Fibroblast of lung (primary cell): ENCODE measurements at regions not wholly inside any gene's neighbourhood (a gene's known extent, or its start where the extent isn't known, plus 50 kb on each side); places are given as distances from the start of the nearest gene placed in this dataset.

Experiments
- EZH2 ChIP-seq: IDR thresholded peaks from 2 replicates; pipeline ENCODE4 v1.5.1; 2012; ENCODE audit warnings: low read length, control low read depth, mild to moderate bottlenecking; ENCODE audit errors: missing control alignments
- TF ChIP-seq, protein P1 (sequence below), 2 donors: IDR thresholded peaks in 1 of 2; conservative IDR thresholded peaks in 1 of 2; 1 replicate in 1 of 2; 2 replicates in 1 of 2; pipeline ENCODE4 v1.5.1; 2011 to 2012; ENCODE audit warnings: low read length in 2 of 2, control low read depth in 1 of 2, inconsistent platforms in 1 of 2, low read depth in 1 of 2, mild to moderate bottlenecking in 1 of 2

GRCh38 chr22:48602805-48603518 is 1224.7 kb downstream of the BRD1 start:
- TF ChIP-seq, protein P1, sequence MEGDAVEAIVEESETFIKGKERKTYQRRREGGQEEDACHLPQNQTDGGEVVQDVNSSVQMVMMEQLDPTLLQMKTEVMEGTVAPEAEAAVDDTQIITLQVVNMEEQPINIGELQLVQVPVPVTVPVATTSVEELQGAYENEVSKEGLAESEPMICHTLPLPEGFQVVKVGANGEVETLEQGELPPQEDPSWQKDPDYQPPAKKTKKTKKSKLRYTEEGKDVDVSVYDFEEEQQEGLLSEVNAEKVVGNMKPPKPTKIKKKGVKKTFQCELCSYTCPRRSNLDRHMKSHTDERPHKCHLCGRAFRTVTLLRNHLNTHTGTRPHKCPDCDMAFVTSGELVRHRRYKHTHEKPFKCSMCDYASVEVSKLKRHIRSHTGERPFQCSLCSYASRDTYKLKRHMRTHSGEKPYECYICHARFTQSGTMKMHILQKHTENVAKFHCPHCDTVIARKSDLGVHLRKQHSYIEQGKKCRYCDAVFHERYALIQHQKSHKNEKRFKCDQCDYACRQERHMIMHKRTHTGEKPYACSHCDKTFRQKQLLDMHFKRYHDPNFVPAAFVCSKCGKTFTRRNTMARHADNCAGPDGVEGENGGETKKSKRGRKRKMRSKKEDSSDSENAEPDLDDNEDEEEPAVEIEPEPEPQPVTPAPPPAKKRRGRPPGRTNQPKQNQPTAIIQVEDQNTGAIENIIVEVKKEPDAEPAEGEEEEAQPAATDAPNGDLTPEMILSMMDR (conservative IDR thresholded peaks at IDR 0.05 in 1 of 2, IDR thresholded peaks at IDR 0.05 in 1 of 2; ENCODE audit: low read depth in 1 of 2, low read length in 2 of 2): no peak
- TF ChIP-seq EZH2: no peak
